A549 (cell line): ENCODE measurements at regions not wholly inside any gene's neighbourhood (a gene's known extent, or its start where the extent isn't known, plus 50 kb on each side); places are given as distances from the start of the nearest gene placed in this dataset.

Experiments used
- ATAC-seq, 2 experiments: fragments of 200-7000 bp in 1 of 2; fragments of >200 bp in 1 of 2; cut with Nextera tagmentation in 1 of 2; cut with Tn5 transposase in 1 of 2; 3 replicates each; pipeline versions ENCODE4 v1.8.0 to v1.9.1; 2018 to 2020; ENCODE audit warnings: mild to moderate bottlenecking in 1 of 2, moderate library complexity in 1 of 2
- CTCF ChIA-PET: fragments of 300-600 bp; sonication (Branson Sonifier 250); formaldehyde crosslinking; extraction: SDS; loops from one replicate; lab custom pipeline; 2021; ENCODE audit warnings: antibody characterized with exemption, inconsistent platforms; lab: Yijun Ruan, JAX
- POLR2A ChIA-PET: fragments of 350-600 bp; formaldehyde crosslinking; extraction: SDS; loops from one replicate; lab custom pipeline; 2021; ENCODE audit warnings: antibody characterized with exemption, inconsistent platforms; lab: Yijun Ruan, JAX
- DNase-seq, 2 experiments: peaks; one replicate each; pipeline versions ENCODE4 v3.0.0 to v3.0.0-alpha.2; 2011 to 2016; ENCODE audit warnings: low read depth in 1 of 2, low spot score in 1 of 2
- FAIRE-seq: peaks from 2 replicates; lab custom pipeline; 2011; peaks lifted over from hg19 to GRCh38; lab: Jason Lieb, UNC
- H3K27ac ChIP-seq, 2 experiments: fragments of >200 bp; sonication (Bioruptor Twin); formaldehyde crosslinking; 3 replicates each; pipeline ENCODE4 v1.5.1; 2016 to 2017
- H3K4me1 ChIP-seq: fragments of >200 bp; sonication (Bioruptor Twin); formaldehyde crosslinking; 3 replicates; pipeline ENCODE4 v1.6.1; 2016
- H3K4me2 ChIP-seq: fragments of >200 bp; sonication (Bioruptor Twin); formaldehyde crosslinking; 3 replicates; pipeline ENCODE4 v1.6.1; 2016
- H3K4me3 ChIP-seq: fragments of >200 bp; sonication (Bioruptor Twin); formaldehyde crosslinking; 3 replicates; pipeline ENCODE4 v1.5.1; 2016
- H3K9me3 ChIP-seq: fragments of >200 bp; sonication (Bioruptor Twin); formaldehyde crosslinking; 3 replicates; pipeline ENCODE4 v1.6.1; 2016
- BHLHE40 ChIP-seq: IDR thresholded peaks from 2 replicates; pipeline ENCODE4 v1.6.1; 2012; ENCODE audit warnings: low read depth, low read length, inconsistent platforms
- CBX8 ChIP-seq: fragments of 200-600 bp; sonication (generic); IDR thresholded peaks from 2 replicates; pipeline ENCODE4 v1.6.1; 2016
- CTCF ChIP-seq: fragments of >200 bp; sonication (Bioruptor Twin); formaldehyde crosslinking; IDR thresholded peaks from 3 replicates; pipeline ENCODE4 v1.5.1; 2016
- E2F6 ChIP-seq: IDR thresholded peaks from 2 replicates; pipeline ENCODE4 v1.6.1; 2012; ENCODE audit warnings: low read depth, borderline replicate concordance
- EHF ChIP-seq: fragments of 250-450 bp; sonication (Bioruptor Pico); IDR thresholded peaks from 2 replicates; pipeline ENCODE4 v1.5.0; 2020; ENCODE audit warnings: mild to moderate bottlenecking
- EHMT2 ChIP-seq: fragments of 200-600 bp; sonication (generic); IDR thresholded peaks from 2 replicates; pipeline ENCODE4 v1.6.1; 2016; ENCODE audit warnings: antibody characterized with exemption, low read depth, mild to moderate bottlenecking, moderate library complexity
- ELK1 ChIP-seq: fragments of 150-350 bp; IDR thresholded peaks from 2 replicates; pipeline ENCODE4 v1.6.1; 2014; ENCODE audit warnings: low read depth, mild to moderate bottlenecking, low read length
- HOXA7 ChIP-seq: fragments of 250-450 bp; sonication (Bioruptor Pico); IDR thresholded peaks from 2 replicates; pipeline ENCODE4 v1.5.0; 2020; ENCODE audit warnings: mild to moderate bottlenecking, moderate library complexity
- HOXB13 ChIP-seq: fragments of 250-450 bp; sonication (Bioruptor Pico); IDR thresholded peaks from 2 replicates; pipeline ENCODE4 v1.5.0; 2020; ENCODE audit warnings: low read depth, mild to moderate bottlenecking, moderate library complexity
- HOXB5 ChIP-seq: fragments of 250-450 bp; sonication (Bioruptor Pico); IDR thresholded peaks from 2 replicates; pipeline ENCODE4 v1.5.0; 2020; ENCODE audit warnings: mild to moderate bottlenecking, moderate library complexity
- JUN ChIP-seq, 2 experiments: fragments of >200 bp; sonication (Bioruptor Twin); formaldehyde crosslinking; IDR thresholded peaks; 2 replicates in 1 of 2; 3 replicates in 1 of 2; pipeline ENCODE4 v1.6.1; 2016 to 2017
- JUNB ChIP-seq: fragments of >200 bp; sonication (Bioruptor Twin); formaldehyde crosslinking; IDR thresholded peaks from 2 replicates; pipeline ENCODE4 v1.6.1; 2016
- KDM1A ChIP-seq: fragments of 200-600 bp; sonication (generic); IDR thresholded peaks from 2 replicates; pipeline ENCODE4 v1.6.1; 2016; ENCODE audit warnings: low read depth, mild to moderate bottlenecking
- KDM5A ChIP-seq: fragments of 200-600 bp; sonication (generic); IDR thresholded peaks from 2 replicates; pipeline ENCODE4 v1.6.1; 2016; ENCODE audit warnings: antibody characterized with exemption, mild to moderate bottlenecking
- MAFK ChIP-seq: fragments of 450-650 bp; IDR thresholded peaks from 2 replicates; pipeline ENCODE4 v1.6.1; 2014; ENCODE audit not compliant: partially characterized antibody
- MAX ChIP-seq: IDR thresholded peaks from 2 replicates; pipeline ENCODE4 v1.6.1; 2012
- NPAS2 ChIP-seq: fragments of 250-450 bp; sonication (Bioruptor Pico); IDR thresholded peaks from 2 replicates; pipeline ENCODE4 v1.8.0; 2022; ENCODE audit warnings: mild to moderate bottlenecking, moderate library complexity, borderline replicate concordance
- NR3C1 ChIP-seq: fragments of >200 bp; sonication (Bioruptor Twin); formaldehyde crosslinking; IDR thresholded peaks from 3 replicates; pipeline ENCODE4 v1.6.1; 2017
- PBX3 ChIP-seq: IDR thresholded peaks from 2 replicates; pipeline ENCODE4 v1.6.1; 2012
- PHF8 ChIP-seq: fragments of 200-600 bp; sonication (generic); IDR thresholded peaks from 2 replicates; pipeline ENCODE4 v1.6.1; 2016; ENCODE audit warnings: low read depth, mild to moderate bottlenecking, antibody characterized with exemption, moderate library complexity, borderline replicate concordance
- POLR2A ChIP-seq: IDR thresholded peaks from 2 replicates; pipeline ENCODE4 v1.6.1; 2012; ENCODE audit warnings: mild to moderate bottlenecking, low read length
- RAD21 ChIP-seq, 2 experiments: fragments of >200 bp in 1 of 2; sonication (Bioruptor Twin) in 1 of 2; formaldehyde crosslinking in 1 of 2; IDR thresholded peaks in 1 of 2; conservative IDR thresholded peaks in 1 of 2; 2 replicates in 1 of 2; 3 replicates in 1 of 2; pipeline ENCODE4 v1.6.1; 2012 to 2018; ENCODE audit warnings: inconsistent platforms in 1 of 2
- RFX5 ChIP-seq: fragments of 450-650 bp; IDR thresholded peaks from 2 replicates; pipeline ENCODE4 v1.7.1; 2014; ENCODE audit warnings: antibody characterized with exemption, mild to moderate bottlenecking, moderate library complexity
- SMC3 ChIP-seq: fragments of >200 bp; sonication (Bioruptor Twin); formaldehyde crosslinking; IDR thresholded peaks from 3 replicates; pipeline ENCODE4 v1.6.1; 2018; ENCODE audit warnings: inconsistent platforms
- SREBF2 ChIP-seq: fragments of 450-650 bp; IDR thresholded peaks from 2 replicates; pipeline ENCODE4 v1.6.1; 2014; ENCODE audit warnings: mild to moderate bottlenecking, moderate library complexity
- TFCP2L1 ChIP-seq: fragments of 250-450 bp; sonication (Bioruptor Pico); IDR thresholded peaks from 2 replicates; pipeline ENCODE4 v1.5.0; 2021; ENCODE audit warnings: mild to moderate bottlenecking
- TP53 ChIP-seq: fragments of 250-450 bp; sonication (Bioruptor Pico); IDR thresholded peaks from 2 replicates; pipeline ENCODE4 v1.5.0; 2021; ENCODE audit warnings: mild to moderate bottlenecking, moderate library complexity
- ZNF302 ChIP-seq: fragments of 250-450 bp; sonication (Bioruptor Pico); IDR thresholded peaks from 2 replicates; pipeline ENCODE4 v1.9.0; 2021; ENCODE audit warnings: inconsistent platforms, mild to moderate bottlenecking, moderate library complexity
- ZSCAN20 ChIP-seq: fragments of 250-450 bp; sonication (Bioruptor Pico); IDR thresholded peaks from 2 replicates; pipeline ENCODE4 v1.8.0; 2022; ENCODE audit warnings: mild to moderate bottlenecking, moderate library complexity
- WGBS: methylation state at CpG from one replicate; pipeline ENCODE4 v1.1.6; 2017; ENCODE audit errors: missing lambda C conversion rate; 5-methylcytosine and 5-hydroxymethylcytosine counted together

GRCh38 chr7:10117815-10118214 lies 855.9 kb upstream of the PHF14 start:
- ChIA-PET CTCF (no interaction called here), POLR2A (no interaction called here)

GRCh38 chr7:10120936-10121335 lies 852.7 kb upstream of the PHF14 start:
- ATAC-seq: no peak
- POLR2A ChIA-PET: no interaction called here
- CTCF ChIA-PET: no interaction called here

More at GRCh38 chr7:10117815-10118214, 855.9 kb upstream of the PHF14 start:
- ATAC-seq: no peak
- H3K4me2 ChIP-seq: no peak overlapping the region
- FAIRE-seq: no peak
- TF ChIP-seq POLR2A (no peak), RFX5 (no peak), SMC3 (no peak), E2F6 (no peak), MAX (no peak), SREBF2 (no peak), BHLHE40 (no peak), KDM5A (no peak)
- H3K4me3 ChIP-seq: no peak overlapping the region
- no peak overlapping the region for H3K27ac ChIP-seq
- no peak for DNase-seq
- H3K4me1 ChIP-seq: no peaks in the 10 kb centered on the region
- no peaks in the 10 kb centered on the region for H3K9me3 ChIP-seq
- 8% methylated on average over 1 of the region's 1 CpG for WGBS

GRCh38 chr7:10121631-10122030 lies 852.0 kb upstream of the PHF14 start:
- H3K27ac ChIP-seq: no peak overlapping the region
- ATAC-seq: no peak
- no peak for TF ChIP-seq CTCF
- no peak for TF ChIP-seq CBX8
- TF ChIP-seq SMC3: no peak
- TF ChIP-seq TFCP2L1 (CRISPR knock-in tag): no peak
- no peak for TF ChIP-seq NPAS2 (CRISPR knock-in tag)
- TF ChIP-seq HOXB5 (CRISPR knock-in tag): no peak
- TF ChIP-seq BHLHE40: no peak
- TF ChIP-seq ELK1: no peak
- TF ChIP-seq ZSCAN20 (CRISPR knock-in tag): no peak
- TF ChIP-seq JUNB: no peak
- no peak for TF ChIP-seq EHF (CRISPR knock-in tag)
- TF ChIP-seq JUN (IDR thresholded peaks at IDR 0.05): no peak

More at GRCh38 chr7:10120936-10121335, 852.7 kb upstream of the PHF14 start:
- Histone ChIP-seq H3K4me3 (no peak overlapping the region), H3K27ac (no peak overlapping the region), H3K4me2 (no peak overlapping the region), H3K4me1 (no peaks in the 10 kb centered on the region), H3K9me3 (no peaks in the 10 kb centered on the region)
- DNase-seq (no peak), FAIRE-seq (no peak)
- no peak for TF ChIP-seq KDM5A
- TF ChIP-seq ZNF302 (CRISPR knock-in tag): no peak
- TF ChIP-seq PBX3: no peak
- no peak for TF ChIP-seq ZSCAN20 (CRISPR knock-in tag)
- no peak for TF ChIP-seq EHMT2
- no peak for TF ChIP-seq HOXA7
- TF ChIP-seq JUN (IDR thresholded peaks at IDR 0.05): no peak
- no peak for TF ChIP-seq NR3C1
- TF ChIP-seq KDM1A: no peak
- TF ChIP-seq CTCF: no peak
- TF ChIP-seq SMC3: no peak
- TF ChIP-seq RAD21 (conservative IDR thresholded peaks at IDR 0.05 in 1 of 2, IDR thresholded peaks at IDR 0.05 in 1 of 2): no peak
- TF ChIP-seq PHF8: no peak
- no peak for TF ChIP-seq TP53 (CRISPR knock-in tag)
- no peak for TF ChIP-seq MAFK
- TF ChIP-seq HOXB13 (CRISPR knock-in tag): no peak
- 6% methylated on average over 2 of the region's 2 CpGs for WGBS

More at GRCh38 chr7:10121631-10122030, 852.0 kb upstream of the PHF14 start:
- DNase-seq (no peak), FAIRE-seq (no peak)
- Histone ChIP-seq H3K4me1 (no peaks in the 10 kb centered on the region), H3K4me3 (no peak overlapping the region), H3K9me3 (no peaks in the 10 kb centered on the region), H3K4me2 (no peak overlapping the region)
- POLR2A ChIA-PET: no interaction called here
- CTCF ChIA-PET: no interaction called here
- 2% methylated on average over 2 of the region's 2 CpGs for WGBS
